Common myeloid progenitor, CD34-positive (primary cell): ENCODE measurements at regions not wholly inside any gene's neighbourhood (a gene's known extent, or its start where the extent isn't known, plus 50 kb on each side); places are given as distances from the start of the nearest gene placed in this dataset.

Experiments
- CTCF ChIA-PET: fragments of 350-600 bp; sonication (Branson Sonifier 250); formaldehyde crosslinking; loops from one replicate; lab custom pipeline; 2021; ENCODE audit warnings: antibody characterized with exemption; lab: Charles Lee
- POLR2A ChIA-PET: fragments of 350-600 bp; sonication (Branson Sonifier 250); formaldehyde crosslinking; loops from one replicate; lab custom pipeline; 2021; ENCODE audit warnings: antibody characterized with exemption; lab: Charles Lee
- DNase-seq, 3 donors: peaks; one replicate each; pipeline versions ENCODE4 v3.0.0 to v3.0.0-alpha.2; 2013
- H3K27ac ChIP-seq, 2 experiments: 1 replicate in 1 of 2; 2 replicates in 1 of 2; pipeline ENCODE4 v1.7.0; 2013; ENCODE audit warnings: inconsistent platforms in 2 of 2, low read length in 2 of 2, mild to moderate bottlenecking in 2 of 2, low read depth in 1 of 2, moderate library complexity in 1 of 2; ENCODE audit not compliant: severe bottlenecking in 2 of 2, insufficient read depth in 1 of 2, poor library complexity in 1 of 2
- H3K27me3 ChIP-seq, 5 experiments: replicated peaks in 2 of 5; 1 replicate in 3 of 5; 2 replicates in 2 of 5; pipeline versions ENCODE4 v1.6.1 to v1.7.0; 2013; ENCODE audit warnings: low read length in 4 of 5, mild to moderate bottlenecking in 2 of 5, moderate library complexity in 2 of 5, inconsistent platforms in 1 of 5; ENCODE audit not compliant: insufficient read depth in 5 of 5, control insufficient read depth in 4 of 5
- H3K36me3 ChIP-seq, 4 experiments: 1 replicate in 2 of 4; 2 replicates in 2 of 4; pipeline versions ENCODE4 v1.6.1 to v1.7.0; 2013; ENCODE audit warnings: low read length in 3 of 4, control low read depth in 1 of 4, mild to moderate bottlenecking in 1 of 4; ENCODE audit not compliant: control insufficient read depth in 4 of 4, insufficient read depth in 4 of 4
- H3K4me1 ChIP-seq, 4 experiments: 1 replicate in 3 of 4; 2 replicates in 1 of 4; pipeline versions ENCODE4 v1.6.1 to v1.7.1; 2013; ENCODE audit warnings: low read length in 3 of 4, mild to moderate bottlenecking in 3 of 4, control low read depth in 1 of 4, inconsistent platforms in 1 of 4, moderate library complexity in 1 of 4; ENCODE audit not compliant: control insufficient read depth in 4 of 4, insufficient read depth in 4 of 4; ENCODE audit errors: control extremely low read depth in 1 of 4
- H3K4me3 ChIP-seq, 7 experiments: 1 replicate in 4 of 7; 2 replicates in 3 of 7; pipeline versions ENCODE4 v1.5.1 to v1.7.0; 2013; ENCODE audit warnings: mild to moderate bottlenecking in 7 of 7, low read length in 6 of 7, moderate library complexity in 6 of 7, inconsistent platforms in 2 of 7, low read depth in 2 of 7, control low read depth in 1 of 7; ENCODE audit not compliant: insufficient read depth in 4 of 7, control insufficient read depth in 1 of 7; ENCODE audit errors: extremely low read depth in 1 of 7
- H3K9me3 ChIP-seq, 5 experiments: 1 replicate in 4 of 5; 2 replicates in 1 of 5; pipeline versions ENCODE4 v1.6.1 to v1.7.1; 2013; ENCODE audit warnings: low read length in 4 of 5, mild to moderate bottlenecking in 2 of 5, inconsistent platforms in 1 of 5, low read depth in 1 of 5, moderate library complexity in 1 of 5; ENCODE audit not compliant: control insufficient read depth in 4 of 5, insufficient read depth in 2 of 5; ENCODE audit errors: control extremely low read depth in 1 of 5
- whole genome bisulfite sequencing: methylation state at CpG from one replicate; pipeline ENCODE4 v1.1.5; 2013; ENCODE audit not compliant: insufficient coverage; 5-methylcytosine and 5-hydroxymethylcytosine counted together

GRCh38 chr5:15222156-15222555 is 277.8 kb upstream of the FBXL7 start:
- no peak for DNase-seq
- ChIA-PET CTCF (no interaction called here), POLR2A (no interaction called here)
- H3K27ac ChIP-seq: no peak overlapping the region
- WGBS: 0% methylated on average over 1 of the region's 2 CpGs
- no peaks in the 10 kb centered on the region for H3K4me1 ChIP-seq
- H3K4me3 ChIP-seq: no peak overlapping the region
- H3K27me3 ChIP-seq: no peaks in the 10 kb centered on the region
- H3K36me3 ChIP-seq: no peaks in the 10 kb centered on the region
- no peaks in the 10 kb centered on the region for H3K9me3 ChIP-seq

- DNase-seq: no peak
- H3K9me3 ChIP-seq: no peaks in the 10 kb centered on the region
- 98% methylated on average over 5 of the region's 5 CpGs for WGBS
- ChIA-PET CTCF (no interaction called here), POLR2A (no interaction called here)
- no peaks in the 10 kb centered on the region for H3K4me1 ChIP-seq
- no peaks in the 10 kb centered on the region for H3K27me3 ChIP-seq
- H3K36me3 ChIP-seq: no peaks in the 10 kb centered on the region
- H3K27ac ChIP-seq: no peak overlapping the region
- H3K4me3 ChIP-seq: no peak overlapping the region
Measured at GRCh38 chr5:15220642-15221173, 279.3 kb upstream of the FBXL7 start.

- POLR2A ChIA-PET: no interaction called here
- no peak for DNase-seq
- Histone ChIP-seq H3K27me3 (no peaks in the 10 kb centered on the region), H3K27ac (no peak overlapping the region), H3K4me1 (no peaks in the 10 kb centered on the region), H3K9me3 (no peaks in the 10 kb centered on the region), H3K4me3 (no peak overlapping the region), H3K36me3 (no peaks in the 10 kb centered on the region)
- WGBS: 94% methylated on average over 2 of the region's 2 CpGs
- CTCF ChIA-PET: no interaction called here
Measured at GRCh38 chr5:15215056-15215455, 284.9 kb upstream of the FBXL7 start.

GRCh38 chr5:15214010-15214409 is 286.0 kb upstream of the FBXL7 start:
- Histone ChIP-seq H3K4me3 (no peak overlapping the region), H3K27me3 (no peaks in the 10 kb centered on the region), H3K27ac (no peak overlapping the region), H3K4me1 (no peaks in the 10 kb centered on the region), H3K36me3 (no peaks in the 10 kb centered on the region), H3K9me3 (no peaks in the 10 kb centered on the region)
- WGBS: 100% methylated on average over 1 of the region's 1 CpG
- ChIA-PET CTCF (no interaction called here), POLR2A (no interaction called here)
- no peak for DNase-seq

- Histone ChIP-seq H3K36me3 (no peaks in the 10 kb centered on the region), H3K27me3 (no peaks in the 10 kb centered on the region), H3K4me3 (no peak overlapping the region), H3K27ac (no peak overlapping the region), H3K4me1 (no peaks in the 10 kb centered on the region), H3K9me3 (peaks cover 0 to 1% (median 0%) of the 10 kb centered on the region in 5 experiments)
- no peak for DNase-seq
- ChIA-PET POLR2A (no interaction called here), CTCF (no interaction called here)
- 25% methylated on average over 1 of the region's 3 CpGs for WGBS
Measured at GRCh38 chr5:15209053-15209762, 290.8 kb upstream of the FBXL7 start.

GRCh38 chr5:15206133-15206532 is 293.8 kb upstream of the FBXL7 start:
- DNase-seq: no peak
- Histone ChIP-seq H3K4me1 (no peaks in the 10 kb centered on the region), H3K27me3 (no peaks in the 10 kb centered on the region), H3K36me3 (no peaks in the 10 kb centered on the region), H3K27ac (no peak overlapping the region), H3K4me3 (no peak overlapping the region), H3K9me3 (peaks cover 0 to 1% (median 0%) of the 10 kb centered on the region in 5 experiments)
- ChIA-PET POLR2A (no interaction called here), CTCF (no interaction called here)
- WGBS: no CpG with 5 or more reads among the region's 1 CpG

GRCh38 chr5:15203376-15203775 is 296.6 kb upstream of the FBXL7 start:
- Histone ChIP-seq H3K27me3 (no peaks in the 10 kb centered on the region), H3K27ac (no peak overlapping the region), H3K36me3 (no peaks in the 10 kb centered on the region), H3K4me3 (no peak overlapping the region), H3K9me3 (no peaks in the 10 kb centered on the region), H3K4me1 (no peaks in the 10 kb centered on the region)
- ChIA-PET POLR2A (no interaction called here), CTCF (no interaction called here)
- DNase-seq: no peak
- 100% methylated on average over 1 of the region's 1 CpG for WGBS
